ENCODE measurements at regions not wholly inside any gene's neighbourhood (a gene's known extent, or its start where the extent isn't known, plus 50 kb on each side); places are given as distances from the start of the nearest gene placed in this dataset.

DNA sequence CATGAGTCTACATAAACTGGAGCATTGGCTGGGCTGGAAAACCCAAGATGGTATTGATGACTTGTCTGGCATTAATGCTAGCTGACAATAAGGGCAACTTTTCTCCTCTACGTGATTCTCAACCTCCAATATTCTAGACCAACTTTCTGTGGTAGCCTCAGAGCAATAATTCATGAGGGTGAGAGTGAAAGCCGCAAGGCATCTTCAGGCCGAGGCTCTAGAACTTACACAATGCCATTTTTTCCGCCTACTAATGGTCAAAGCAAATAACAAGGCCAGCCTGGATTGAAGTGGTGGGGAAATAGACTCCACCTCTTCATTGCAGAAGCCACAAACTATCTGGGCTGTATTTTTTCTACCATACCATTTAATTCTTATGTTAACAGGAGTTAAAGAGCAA is 267.4 kb downstream of the GABRG2 start:
- TF ChIP-seq, protein P1, sequence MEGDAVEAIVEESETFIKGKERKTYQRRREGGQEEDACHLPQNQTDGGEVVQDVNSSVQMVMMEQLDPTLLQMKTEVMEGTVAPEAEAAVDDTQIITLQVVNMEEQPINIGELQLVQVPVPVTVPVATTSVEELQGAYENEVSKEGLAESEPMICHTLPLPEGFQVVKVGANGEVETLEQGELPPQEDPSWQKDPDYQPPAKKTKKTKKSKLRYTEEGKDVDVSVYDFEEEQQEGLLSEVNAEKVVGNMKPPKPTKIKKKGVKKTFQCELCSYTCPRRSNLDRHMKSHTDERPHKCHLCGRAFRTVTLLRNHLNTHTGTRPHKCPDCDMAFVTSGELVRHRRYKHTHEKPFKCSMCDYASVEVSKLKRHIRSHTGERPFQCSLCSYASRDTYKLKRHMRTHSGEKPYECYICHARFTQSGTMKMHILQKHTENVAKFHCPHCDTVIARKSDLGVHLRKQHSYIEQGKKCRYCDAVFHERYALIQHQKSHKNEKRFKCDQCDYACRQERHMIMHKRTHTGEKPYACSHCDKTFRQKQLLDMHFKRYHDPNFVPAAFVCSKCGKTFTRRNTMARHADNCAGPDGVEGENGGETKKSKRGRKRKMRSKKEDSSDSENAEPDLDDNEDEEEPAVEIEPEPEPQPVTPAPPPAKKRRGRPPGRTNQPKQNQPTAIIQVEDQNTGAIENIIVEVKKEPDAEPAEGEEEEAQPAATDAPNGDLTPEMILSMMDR (IDR thresholded peaks at IDR 0.05; ENCODE audit: control extremely low read depth, extremely low read depth, low read depth, missing control alignments) = no peak
- DNase-seq (ENCODE audit: extremely low spot score) = no peak
- ChIA-PET CTCF (no interaction called here), POLR2A (no interaction called here)

DNA sequence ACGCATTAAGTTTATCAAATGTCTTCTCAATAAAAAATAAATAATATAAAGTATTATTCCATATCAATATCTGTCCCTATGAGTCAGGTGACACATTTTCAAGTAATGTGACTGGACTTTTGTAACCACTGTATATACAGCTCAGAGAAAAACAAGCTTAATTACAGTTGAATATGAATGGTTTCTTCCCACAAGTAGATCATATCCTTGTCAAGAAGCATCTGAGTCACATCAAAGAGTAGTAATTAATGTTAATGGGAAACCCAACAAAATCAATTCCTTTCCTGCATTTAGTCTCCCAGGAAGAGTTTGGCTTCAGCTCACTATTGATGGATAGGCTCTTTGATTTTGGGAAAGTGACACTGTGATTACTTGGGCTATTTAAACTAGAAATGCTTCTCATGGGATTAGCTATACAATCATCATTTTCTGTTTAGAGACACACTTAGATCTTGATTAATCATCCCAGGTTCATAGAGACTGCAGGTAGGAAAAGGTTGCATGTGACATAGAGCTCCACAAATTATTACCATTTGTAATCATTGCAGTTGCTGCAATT is 292.9 kb downstream of the GABRG2 start:
- no peak for DNase-seq (ENCODE audit: extremely low spot score)
- TF ChIP-seq, protein P1 (IDR thresholded peaks at IDR 0.05; ENCODE audit: control extremely low read depth, extremely low read depth, low read depth, missing control alignments) = no peak
- POLR2A ChIA-PET = no interaction called here
- CTCF ChIA-PET = no interaction called here

DNA sequence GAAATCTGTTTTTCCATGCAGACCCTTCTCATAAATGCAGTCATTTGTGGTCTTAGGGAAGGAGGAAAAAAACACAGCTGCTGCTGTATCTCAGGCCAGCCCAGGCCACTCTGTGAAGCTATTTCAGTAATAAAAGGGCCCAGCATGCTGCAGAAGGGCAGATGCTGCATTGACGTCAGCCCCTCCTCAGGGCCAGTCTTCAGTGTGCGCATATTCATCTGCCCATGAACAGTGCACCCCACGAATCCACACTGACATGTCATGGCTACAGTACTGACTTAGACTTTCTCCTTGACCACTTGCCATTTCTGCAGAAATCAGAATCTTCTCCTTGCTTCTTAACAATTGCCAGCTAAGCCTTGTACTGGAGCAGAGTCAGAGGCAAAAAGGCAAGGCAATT is 304.7 kb downstream of the GABRG2 start:
- POLR2A ChIA-PET = no interaction called here
- CTCF ChIA-PET = no interaction called here
- TF ChIP-seq, protein P1 (IDR thresholded peaks at IDR 0.05; ENCODE audit: control extremely low read depth, extremely low read depth, low read depth, missing control alignments) = no peak
- no peak for DNase-seq (ENCODE audit: extremely low spot score)

DNA sequence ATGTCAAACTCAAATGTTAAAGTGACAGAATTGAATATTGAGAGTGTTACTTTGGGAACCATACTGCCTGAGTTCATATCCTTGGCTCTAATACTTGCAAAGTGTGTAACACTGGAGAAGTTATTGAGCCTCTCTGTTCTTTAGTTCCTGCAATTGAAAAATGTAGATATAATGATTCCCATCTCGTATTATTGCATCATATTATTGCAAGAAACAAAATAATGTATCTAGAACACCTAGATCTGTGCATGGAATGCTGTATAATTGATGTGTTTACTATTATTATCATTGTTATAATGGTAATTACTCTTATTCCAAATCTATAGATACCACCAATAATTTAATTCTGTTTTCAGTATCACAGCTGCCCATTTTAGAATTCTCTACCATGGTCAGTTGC is 310.3 kb downstream of the GABRG2 start:
- TF ChIP-seq, protein P1 (IDR thresholded peaks at IDR 0.05; ENCODE audit: control extremely low read depth, extremely low read depth, low read depth, missing control alignments) = no peak
- ChIA-PET CTCF (no interaction called here), POLR2A (no interaction called here)
- no peak for DNase-seq (ENCODE audit: extremely low spot score)

DNA sequence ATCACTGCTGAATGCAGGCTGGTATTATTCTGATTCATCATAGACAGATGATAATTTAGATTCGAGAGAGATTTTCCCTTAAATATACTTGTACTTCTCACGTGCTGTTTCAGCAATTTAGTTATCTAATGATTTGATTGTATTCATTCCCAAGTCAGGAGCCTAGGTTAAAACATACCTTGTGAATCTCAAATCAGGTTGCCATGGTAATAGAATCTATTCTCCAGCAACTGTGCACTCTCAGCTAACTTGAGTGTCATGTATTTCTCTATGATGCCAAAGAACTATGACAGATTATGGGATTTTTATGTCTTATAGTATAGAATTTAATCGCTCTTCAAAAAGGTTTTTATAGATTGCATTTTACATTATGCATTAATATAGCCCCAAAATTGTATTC is 315.3 kb downstream of the GABRG2 start:
- DNase-seq (ENCODE audit: extremely low spot score) = no peak
- TF ChIP-seq, protein P1 (IDR thresholded peaks at IDR 0.05; ENCODE audit: control extremely low read depth, extremely low read depth, low read depth, missing control alignments) = no peak
- ChIA-PET CTCF (no interaction called here), POLR2A (no interaction called here)

DNA sequence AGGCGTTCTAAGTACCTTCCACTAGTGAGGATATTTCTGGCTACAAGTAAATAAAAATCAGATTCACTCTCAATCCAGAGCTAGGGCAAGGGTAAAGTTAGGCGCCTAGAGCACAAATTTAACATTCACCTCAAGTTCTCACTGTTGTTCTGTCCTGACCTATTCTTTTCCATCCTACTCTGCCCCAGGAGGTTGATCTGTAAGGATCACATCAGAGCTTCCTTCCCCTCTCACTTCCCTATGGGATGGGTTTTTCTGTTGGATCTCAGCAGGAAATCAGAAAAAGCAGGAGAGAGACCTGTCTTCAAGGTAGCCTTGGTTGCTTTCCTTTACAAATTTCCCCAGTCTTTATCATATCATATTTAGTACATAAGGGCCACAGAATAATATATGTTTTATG is 316.7 kb downstream of the GABRG2 start:
- no peak for DNase-seq (ENCODE audit: extremely low spot score)
- TF ChIP-seq, protein P1 (IDR thresholded peaks at IDR 0.05; ENCODE audit: control extremely low read depth, extremely low read depth, low read depth, missing control alignments) = no peak
- CTCF ChIA-PET = no interaction called here
- POLR2A ChIA-PET = no interaction called here

DNA sequence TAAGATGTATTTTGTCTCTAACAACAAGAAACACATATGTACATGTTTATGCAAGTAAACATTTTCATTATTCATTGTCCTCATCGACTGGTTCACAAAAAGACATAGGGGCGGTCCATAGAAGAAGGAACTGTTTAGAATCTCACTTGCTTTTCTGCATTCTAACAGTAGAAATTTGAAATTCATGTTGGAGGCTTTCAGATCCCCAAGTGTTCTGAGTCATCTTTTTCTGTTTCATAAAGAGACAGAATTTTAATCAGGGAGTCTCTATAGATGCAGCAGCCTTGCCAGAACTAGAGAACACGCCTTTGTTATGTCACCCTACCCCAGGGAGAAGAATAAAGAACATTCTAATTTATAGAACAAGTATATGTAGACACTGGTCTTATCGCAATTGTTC is 324.3 kb downstream of the GABRG2 start:
- no peak for DNase-seq (ENCODE audit: extremely low spot score)
- TF ChIP-seq, protein P1 (IDR thresholded peaks at IDR 0.05; ENCODE audit: control extremely low read depth, extremely low read depth, low read depth, missing control alignments) = no peak
- POLR2A ChIA-PET = no interaction called here
- CTCF ChIA-PET = no interaction called here
